NCI-H1930 (cell line): ENCODE measurements at regions not wholly inside any gene's neighbourhood (a gene's known extent, or its start where the extent isn't known, plus 50 kb on each side); places are given as distances from the start of the nearest gene placed in this dataset.

Experiments used
- DNase-seq, 2 experiments: peaks; one replicate each; lab custom pipeline; 2025; lab: John Stamatoyannopoulos, UW

GRCh38 chr15:93312891-93313486 lies 224.0 kb upstream of the RGMA start:
- no peak for DNase-seq

- DNase-seq, result no peak
Measured at GRCh38 chr15:93311620-93312019, 222.6 kb upstream of the RGMA start.

GRCh38 chr15:93308026-93308690 lies 219.1 kb upstream of the RGMA start:
- no peak for DNase-seq

- DNase-seq, result no peak
Measured at GRCh38 chr15:93307513-93307912, 218.5 kb upstream of the RGMA start.

GRCh38 chr15:93305306-93305705 lies 216.3 kb upstream of the RGMA start:
- DNase-seq, result no peak

GRCh38 chr15:93302080-93302765 lies 213.2 kb upstream of the RGMA start:
- DNase-seq, result no peak

- no peak for DNase-seq
Measured at GRCh38 chr15:93300796-93301195, 211.8 kb upstream of the RGMA start.

GRCh38 chr15:93299675-93300074 lies 210.7 kb upstream of the RGMA start:
- DNase-seq, result no peak

GRCh38 chr15:93298901-93299300 lies 209.9 kb upstream of the RGMA start:
- DNase-seq, result no peak

GRCh38 chr15:93296759-93297500 lies 207.9 kb upstream of the RGMA start:
- DNase-seq, result no peak

GRCh38 chr15:93294896-93295295 lies 205.9 kb upstream of the RGMA start:
- DNase-seq, result no peak

- no peak for DNase-seq
Measured at GRCh38 chr15:93294066-93294465, 205.1 kb upstream of the RGMA start.

GRCh38 chr15:93291380-93291779 lies 202.4 kb upstream of the RGMA start:
- DNase-seq, result no peak

GRCh38 chr15:93290618-93290946 lies 201.6 kb upstream of the RGMA start:
- no peak for DNase-seq

- DNase-seq, result no peak
Measured at GRCh38 chr15:93289941-93290617, 201.1 kb upstream of the RGMA start.

- DNase-seq, result no peak
Measured at GRCh38 chr15:93288728-93289294, 199.8 kb upstream of the RGMA start.

- DNase-seq, result no peak
Measured at GRCh38 chr15:93286446-93286845, 197.4 kb upstream of the RGMA start.

GRCh38 chr15:93283854-93284253 lies 194.8 kb upstream of the RGMA start:
- DNase-seq, result no peak

- no peak for DNase-seq
Measured at GRCh38 chr15:93282808-93283207, 193.8 kb upstream of the RGMA start.

GRCh38 chr15:93278783-93279182 lies 189.8 kb upstream of the RGMA start:
- DNase-seq, result no peak

- no peak for DNase-seq
Measured at GRCh38 chr15:93278006-93278405, 189.0 kb upstream of the RGMA start.

GRCh38 chr15:93274257-93274656 lies 185.2 kb upstream of the RGMA start:
- DNase-seq, result no peak
